Activated CD4-positive, CD25-positive, alpha-beta regulatory T cell (primary cell): ENCODE measurements at regions not wholly inside any gene's neighbourhood (a gene's known extent, or its start where the extent isn't known, plus 50 kb on each side); places are given as distances from the start of the nearest gene placed in this dataset.
"Not testable (repeated sequence)": the region's sequence is repeated elsewhere in the genome, so short reads cannot be mapped to it uniquely, and the experiment has no call there.

Experiments used
- DNase-seq, 4 experiments: peaks; one replicate each; lab custom pipeline; 2025; lab: John Stamatoyannopoulos, UW

DNA sequence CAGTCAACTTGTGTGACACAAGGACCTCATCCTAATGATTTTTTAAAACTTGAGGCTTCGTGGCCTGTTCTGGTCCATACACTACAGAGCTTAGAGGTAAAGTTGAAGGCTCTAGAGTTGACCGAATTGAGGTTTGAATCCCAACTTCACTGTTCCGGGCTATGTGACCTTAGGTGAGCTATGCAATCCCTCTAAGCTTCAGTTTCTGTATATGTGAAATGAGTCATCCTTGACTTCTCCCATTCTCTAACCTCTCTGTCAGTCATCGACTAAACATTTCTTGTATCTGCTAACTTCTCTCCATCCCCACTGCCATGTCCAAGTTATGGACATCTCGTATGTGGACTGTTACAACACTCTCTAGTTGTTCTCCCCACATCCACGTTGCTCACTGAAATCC, 178.2 kb upstream of the TMEM45B start:
- DNase-seq = no peak

DNA sequence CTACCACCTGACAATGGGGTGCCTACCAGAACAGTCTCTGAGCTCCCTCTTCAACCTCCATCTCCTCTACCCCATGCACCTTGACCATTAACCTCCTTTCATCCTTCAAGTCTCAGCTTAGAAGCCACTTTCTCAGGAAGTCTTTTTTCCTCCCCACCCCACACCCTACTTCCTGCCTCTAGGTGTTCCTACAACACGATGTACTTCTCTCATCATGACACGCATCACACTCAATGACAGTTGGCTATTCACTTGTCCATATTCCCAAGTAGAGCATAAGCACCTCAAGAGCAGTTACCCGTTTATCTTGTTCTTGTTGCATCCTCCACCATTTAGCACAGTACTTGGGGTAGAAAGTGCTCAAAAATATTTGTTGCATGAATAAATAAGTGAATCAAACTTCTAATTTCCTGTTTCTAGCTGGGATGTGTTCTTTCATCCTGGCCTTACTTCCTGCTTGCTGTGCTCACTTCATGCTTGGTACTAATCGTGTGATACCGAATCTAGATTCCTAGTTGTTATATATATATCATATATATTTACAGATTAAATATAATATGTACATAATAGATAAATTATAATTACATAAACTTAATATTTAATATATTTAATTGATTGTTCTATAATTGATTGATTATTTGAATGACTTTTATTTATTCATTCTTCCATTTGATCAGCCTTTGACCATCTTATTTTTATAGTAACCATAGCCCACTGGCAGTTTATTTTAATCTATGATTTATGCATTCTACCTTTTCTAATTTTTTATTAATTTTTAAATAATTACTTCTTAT, 177.5 kb upstream of the TMEM45B start:
- no peak for DNase-seq

DNA sequence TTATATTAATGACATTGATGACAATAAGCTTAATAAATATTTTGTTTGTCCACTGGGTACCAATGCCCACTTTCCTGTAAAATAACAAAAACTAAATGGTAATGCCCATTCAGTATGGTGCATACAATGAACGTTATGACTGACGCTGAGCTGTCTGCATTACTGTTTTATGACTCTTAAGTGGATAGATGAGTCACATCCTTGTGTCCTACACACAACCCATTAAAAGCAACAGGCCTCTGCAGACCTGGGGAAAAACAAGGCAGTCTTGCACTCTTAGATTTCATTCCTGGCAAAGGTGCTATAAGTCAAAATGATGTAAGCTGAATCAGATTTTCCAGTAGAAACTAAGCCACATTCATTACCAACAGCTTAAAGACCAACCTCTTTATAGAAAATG, 176.3 kb upstream of the TMEM45B start:
- no peak for DNase-seq

GRCh38 chr11:129640671-129641070, 175.0 kb upstream of the TMEM45B start:
- DNase-seq = no peak

DNA sequence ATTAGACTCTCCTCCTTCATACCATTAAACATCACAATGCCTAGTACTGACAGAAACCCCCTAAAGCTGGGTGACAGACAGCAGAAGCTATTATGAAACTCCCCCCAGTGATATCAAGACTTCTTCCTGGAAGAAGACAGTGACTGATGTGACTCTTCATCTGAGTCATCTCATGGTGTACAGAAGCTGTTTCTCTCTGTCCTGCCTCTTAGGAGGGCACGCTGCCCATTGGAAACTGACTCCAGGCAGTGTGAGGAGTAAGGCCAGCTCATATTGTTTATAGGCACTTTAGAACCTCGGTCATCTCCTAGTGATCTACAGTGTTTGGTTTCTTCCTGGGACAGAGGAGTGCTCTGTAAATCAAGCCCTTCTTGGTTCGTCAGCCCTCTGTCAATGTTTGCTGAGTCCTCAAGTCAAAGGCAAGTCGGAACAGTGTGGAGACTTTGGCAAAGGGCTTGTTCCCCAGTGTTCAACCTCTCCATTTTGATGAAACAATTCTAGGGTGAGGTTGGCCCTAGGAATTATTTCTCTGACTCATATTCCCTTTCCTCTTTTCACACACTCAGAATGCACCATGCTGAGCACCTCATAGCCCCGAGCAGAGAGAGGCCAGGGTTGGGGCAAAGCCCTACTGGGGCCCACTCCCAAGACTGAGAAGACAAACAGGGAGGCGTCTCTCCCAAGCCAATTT, 172.5 kb upstream of the TMEM45B start:
- no peak for DNase-seq

- no peak for DNase-seq
Measured at GRCh38 chr11:129644326-129644725, 171.3 kb upstream of the TMEM45B start.

- DNase-seq = no peak
Measured at GRCh38 chr11:129645943-129646342, 169.7 kb upstream of the TMEM45B start.

GRCh38 chr11:129650044-129650443, 165.6 kb upstream of the TMEM45B start:
- not testable (repeated sequence) for DNase-seq

GRCh38 chr11:129652835-129653234, 162.8 kb upstream of the TMEM45B start:
- no peak for DNase-seq

DNA sequence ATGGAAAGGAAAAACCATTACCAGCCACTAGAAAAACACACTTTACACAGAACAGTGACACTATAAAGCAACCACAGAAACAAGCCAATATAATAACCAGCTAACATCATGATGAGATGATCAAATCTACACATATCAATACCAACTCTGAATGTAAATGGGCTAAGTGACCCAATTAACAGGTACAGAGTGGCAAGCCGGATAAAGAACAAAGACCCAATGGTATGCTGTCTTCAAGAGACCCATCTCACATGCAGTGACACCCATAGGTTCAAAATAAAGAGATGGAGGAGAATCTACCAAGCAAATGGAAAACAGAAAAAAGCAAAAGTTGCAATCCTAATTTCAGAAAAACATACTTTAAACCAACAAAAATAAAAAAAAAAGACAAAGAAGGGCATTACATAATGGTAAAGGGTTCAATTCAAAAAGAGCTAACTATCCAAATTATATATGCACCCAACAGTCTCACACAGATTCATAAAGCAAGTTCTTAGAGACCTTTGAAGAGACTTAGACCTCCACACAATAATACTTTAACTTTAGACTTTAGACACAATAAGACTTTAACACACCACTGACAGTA, 160.3 kb upstream of the TMEM45B start:
- DNase-seq = no peak

DNA sequence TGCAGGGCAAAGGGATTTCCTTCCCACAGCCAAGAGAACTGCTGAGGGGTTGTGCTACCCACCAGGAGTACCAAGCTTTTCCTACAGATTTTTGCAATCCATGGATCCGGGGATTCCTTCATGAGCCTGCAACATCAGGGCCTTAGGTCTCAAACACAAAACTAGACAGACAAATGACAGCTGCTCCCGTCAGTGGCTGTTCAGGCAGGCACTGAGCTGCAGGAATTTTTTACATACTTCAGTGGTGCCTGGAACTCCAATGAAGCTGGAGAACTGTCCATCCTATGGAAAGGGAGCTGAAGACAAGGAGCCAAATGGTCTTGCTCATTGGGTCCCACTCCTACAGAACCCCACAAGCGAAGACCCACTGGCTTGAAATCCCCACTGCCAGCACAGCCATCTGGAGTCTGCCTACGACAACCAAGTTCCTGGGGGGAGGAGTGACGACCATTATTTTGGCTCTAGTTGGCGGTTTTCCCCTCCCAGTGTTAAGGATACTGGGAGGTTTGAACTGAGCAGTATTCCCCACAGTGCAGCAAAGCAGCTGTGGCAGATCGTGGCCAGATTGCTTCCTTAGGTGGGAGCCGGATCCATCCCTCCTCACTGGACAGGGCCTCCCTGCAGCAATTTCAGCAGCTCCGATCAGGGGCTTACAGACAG, 157.7 kb upstream of the TMEM45B start:
- DNase-seq = no peak

GRCh38 chr11:129658526-129658867, 157.2 kb upstream of the TMEM45B start:
- DNase-seq = no peak

- DNase-seq = no peak
Measured at GRCh38 chr11:129680907-129681306, 134.7 kb upstream of the TMEM45B start.

DNA sequence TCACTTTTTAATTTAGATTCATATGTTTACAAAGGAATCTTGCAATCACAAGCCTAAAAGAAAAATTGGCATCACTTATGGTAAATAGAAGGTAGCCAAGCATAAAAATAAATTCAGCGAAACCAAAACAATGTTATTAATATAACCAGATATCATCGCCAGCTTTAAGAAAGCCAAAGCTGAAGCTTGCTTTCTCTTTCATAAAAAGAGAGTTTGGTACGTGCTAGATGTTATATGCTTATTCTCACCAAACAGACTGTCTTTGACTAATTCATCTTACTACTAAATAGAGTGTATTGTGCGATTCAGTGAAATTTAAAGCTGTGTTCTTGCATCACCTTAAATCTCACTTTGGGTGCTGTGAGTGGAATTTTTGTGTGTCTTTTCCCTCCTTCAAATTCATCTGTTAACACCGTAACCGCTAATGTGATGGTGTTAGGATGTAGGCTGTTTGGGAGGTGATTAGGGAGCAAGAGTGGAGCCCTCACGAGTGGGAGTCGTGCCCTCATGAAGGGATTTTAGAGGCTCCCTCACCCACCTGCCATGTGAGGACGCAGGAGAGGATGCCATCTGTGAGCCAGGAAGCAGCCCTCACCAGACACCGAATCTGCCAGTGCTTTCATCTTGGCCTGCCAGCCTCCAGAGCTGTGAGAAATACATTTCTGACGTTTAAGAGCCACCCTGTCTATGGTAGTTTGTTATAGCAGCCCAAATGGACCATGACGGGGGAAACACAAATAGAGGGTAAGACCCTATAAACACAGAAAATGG, 134.1 kb upstream of the TMEM45B start:
- DNase-seq = no peak

DNA sequence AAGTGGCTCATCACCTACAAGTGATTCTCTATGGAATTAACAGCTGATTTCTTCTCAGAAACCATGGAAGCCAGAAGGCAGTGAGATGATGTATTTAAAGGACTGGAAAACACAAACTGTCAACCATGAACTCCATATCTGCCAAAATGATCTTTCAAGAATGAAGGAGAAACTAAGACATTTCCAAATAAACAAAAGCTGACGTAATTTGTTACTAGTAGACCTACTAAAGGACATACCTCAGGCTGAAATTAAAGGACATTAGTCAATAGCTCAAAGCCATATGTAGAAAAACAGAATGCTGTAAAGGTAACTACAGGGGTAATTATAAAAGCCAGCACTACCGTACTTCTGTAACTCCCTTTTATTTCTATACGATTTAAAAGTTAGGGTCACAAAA, 129.4 kb upstream of the TMEM45B start:
- DNase-seq = no peak

GRCh38 chr11:129691142-129691541, 124.5 kb upstream of the TMEM45B start:
- DNase-seq = no peak

GRCh38 chr11:129694538-129694937, 121.1 kb upstream of the TMEM45B start:
- DNase-seq = no peak

DNA sequence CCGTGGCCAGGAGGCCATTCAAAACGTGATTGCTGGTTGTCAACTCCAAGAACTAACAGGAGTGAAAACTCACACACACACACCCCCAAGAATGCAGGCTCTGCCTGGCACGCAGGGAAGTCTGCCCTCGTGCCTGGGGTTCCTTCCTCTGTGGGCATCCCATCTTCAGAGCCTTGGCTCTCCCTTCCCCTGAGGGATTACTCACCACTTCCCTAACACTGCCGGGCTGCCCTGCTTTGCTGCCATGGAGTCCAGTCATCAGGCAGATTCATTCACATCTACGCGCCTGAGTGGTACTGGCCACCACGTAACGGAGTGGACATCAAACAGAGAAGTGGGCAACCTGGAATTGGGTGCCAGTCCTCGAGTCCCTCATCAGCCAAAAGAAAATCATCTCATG, 120.7 kb upstream of the TMEM45B start:
- DNase-seq = no peak

DNA sequence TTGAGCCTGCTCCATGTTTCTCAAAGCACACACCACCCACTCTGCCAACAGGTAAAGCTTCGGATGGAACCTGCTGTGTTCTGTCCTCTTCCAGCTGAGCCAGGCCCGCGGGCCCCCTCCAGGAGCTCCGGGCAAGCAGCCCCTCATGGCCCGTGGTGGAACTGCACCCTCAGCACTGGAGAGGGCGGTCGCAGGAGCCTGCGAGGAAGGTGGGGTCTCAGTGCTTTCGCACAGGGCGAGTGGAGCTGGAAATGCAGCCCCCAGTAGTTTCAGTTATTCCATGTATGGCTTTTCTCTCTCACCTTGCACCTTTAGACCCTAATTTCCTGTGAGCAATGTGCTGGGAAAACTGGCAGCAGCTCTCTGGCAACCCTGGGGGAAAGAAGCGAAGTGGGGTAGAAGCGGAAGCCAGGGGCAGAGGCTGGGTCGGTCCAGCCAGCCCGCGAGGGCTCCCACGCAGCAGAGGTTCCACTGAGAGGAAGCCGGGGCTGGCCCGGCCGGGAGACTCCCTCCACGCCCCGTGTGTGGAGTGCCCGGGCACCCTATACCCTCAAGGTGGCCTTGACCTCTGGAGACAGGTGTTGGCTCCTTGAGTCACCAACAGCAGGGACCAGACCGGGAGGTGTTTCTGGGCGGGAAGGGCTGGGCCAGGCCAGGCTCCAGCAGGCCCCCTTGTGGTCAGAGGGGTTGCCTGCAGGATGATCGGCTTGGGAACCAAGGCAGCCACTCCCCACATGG, 119.9 kb upstream of the TMEM45B start:
- peak; percentile 11 to 44 (median 24) for DNase-seq

DNA sequence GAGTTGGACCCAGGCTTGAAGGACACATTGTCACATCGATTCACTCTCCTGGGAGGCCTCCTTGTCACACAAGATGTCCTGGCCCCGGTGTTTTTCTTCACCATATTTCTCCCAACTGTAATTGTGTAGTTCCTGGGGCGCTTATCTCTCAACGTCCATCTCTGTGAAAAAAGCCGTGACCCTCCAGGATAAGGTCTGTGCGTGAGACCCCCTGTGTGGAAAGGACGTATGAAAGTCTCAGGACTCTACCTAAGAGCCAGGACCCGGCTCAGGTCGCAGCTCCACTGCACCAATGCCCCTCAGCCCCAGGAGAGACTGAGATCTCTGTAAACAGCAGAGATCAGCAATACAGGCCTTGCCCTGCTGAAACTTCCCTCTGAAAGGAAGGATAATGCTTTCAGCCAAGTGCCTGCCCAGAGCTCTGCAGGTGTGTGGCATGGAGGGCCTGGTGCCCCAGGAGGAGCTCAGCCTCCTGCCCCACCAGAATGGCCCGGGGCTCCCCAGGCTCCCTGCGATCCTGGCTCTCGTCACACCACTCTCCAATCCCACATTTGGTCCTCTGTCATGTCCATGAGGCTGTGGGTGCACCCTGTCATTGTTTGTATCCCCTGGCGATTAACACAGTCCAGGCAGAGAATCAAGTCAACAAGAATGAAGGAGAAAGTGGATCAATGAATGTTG, 119.2 kb upstream of the TMEM45B start:
- DNase-seq = no peak

DNA sequence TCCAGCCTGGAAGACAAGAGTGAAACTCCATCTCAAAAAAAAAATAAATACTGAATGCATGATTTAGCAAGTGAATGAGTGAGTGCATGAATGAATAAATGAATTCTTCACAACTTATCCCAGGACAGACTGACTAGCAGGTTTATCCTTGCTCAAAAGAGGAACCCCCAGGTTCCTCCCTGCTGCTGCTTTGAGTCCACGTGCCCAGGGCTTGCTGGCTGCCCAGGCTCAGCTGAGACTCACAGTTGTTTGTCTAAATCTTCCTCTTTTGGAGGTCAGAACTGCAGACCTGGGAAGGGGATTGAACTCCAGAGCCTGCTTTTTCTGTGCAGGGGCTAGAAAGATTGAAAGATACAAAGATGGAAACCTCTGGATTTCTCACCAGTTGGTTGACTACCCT, 117.4 kb upstream of the TMEM45B start:
- no peak for DNase-seq
